HG03159 (cell line): ENCODE measurements at regions not wholly inside any gene's neighbourhood (a gene's known extent, or its start where the extent isn't known, plus 50 kb on each side); places are given as distances from the start of the nearest gene placed in this dataset.
A peak's percentile ranks its signal among the peaks of the same experiment; 100 is the strongest.

Experiments
- ATAC-seq: cut with Tn5 transposase; IDR thresholded peaks from one replicate; pipeline ENCODE4 v1.9.1; 2021; ENCODE audit warnings: mild to moderate bottlenecking, moderate library complexity; ENCODE audit not compliant: unreplicated experiment

DNA sequence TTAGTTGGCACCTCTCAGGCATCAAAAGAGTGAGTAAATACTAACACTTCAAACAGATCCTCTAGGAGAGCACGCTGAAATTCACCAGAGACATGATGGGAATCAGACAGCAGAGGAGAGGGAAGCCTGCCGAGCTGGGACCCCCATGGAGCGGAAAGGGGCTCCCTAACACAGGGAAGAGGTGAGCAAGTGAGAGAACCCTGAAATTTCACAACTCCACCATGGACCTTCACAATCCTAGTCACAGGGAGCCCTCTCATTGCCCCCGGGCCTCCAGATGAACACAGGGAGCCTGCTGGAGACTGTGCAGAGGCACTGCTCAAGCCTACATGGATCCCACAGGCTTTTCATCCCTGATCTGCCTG is 59.2 kb upstream of the ANTXRL start:
- no peak for ATAC-seq

DNA sequence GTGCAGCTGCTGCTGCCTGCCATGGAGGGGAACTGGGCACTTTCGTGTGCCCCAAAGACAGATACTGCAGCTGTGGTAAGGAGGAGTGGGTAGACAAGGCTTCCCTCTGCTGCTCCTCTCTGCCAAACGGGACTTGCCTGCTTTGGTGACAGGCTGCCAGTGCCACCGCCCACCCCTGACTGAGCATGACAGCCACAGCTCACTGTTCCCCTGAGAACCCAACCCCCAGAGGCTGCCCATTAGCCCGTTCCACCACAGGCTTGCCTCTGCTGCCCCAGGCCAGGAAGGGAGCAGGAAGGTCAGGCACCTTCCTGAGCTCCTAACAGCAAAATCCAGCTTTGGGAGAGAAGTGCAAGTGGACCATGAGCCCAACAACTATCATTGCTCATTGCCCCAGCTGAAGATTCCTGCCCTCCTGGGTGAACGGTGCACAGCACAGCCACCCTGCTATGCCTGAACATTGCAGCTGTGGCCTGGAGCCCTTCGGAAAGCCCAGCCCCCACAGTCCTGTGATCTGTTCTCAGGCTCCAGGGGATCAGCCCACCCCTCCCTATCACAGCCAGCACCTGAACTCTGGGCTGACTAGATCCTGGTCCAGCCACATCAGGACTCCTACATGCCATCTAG is 58.7 kb upstream of the ANTXRL start:
- no peak for ATAC-seq

DNA sequence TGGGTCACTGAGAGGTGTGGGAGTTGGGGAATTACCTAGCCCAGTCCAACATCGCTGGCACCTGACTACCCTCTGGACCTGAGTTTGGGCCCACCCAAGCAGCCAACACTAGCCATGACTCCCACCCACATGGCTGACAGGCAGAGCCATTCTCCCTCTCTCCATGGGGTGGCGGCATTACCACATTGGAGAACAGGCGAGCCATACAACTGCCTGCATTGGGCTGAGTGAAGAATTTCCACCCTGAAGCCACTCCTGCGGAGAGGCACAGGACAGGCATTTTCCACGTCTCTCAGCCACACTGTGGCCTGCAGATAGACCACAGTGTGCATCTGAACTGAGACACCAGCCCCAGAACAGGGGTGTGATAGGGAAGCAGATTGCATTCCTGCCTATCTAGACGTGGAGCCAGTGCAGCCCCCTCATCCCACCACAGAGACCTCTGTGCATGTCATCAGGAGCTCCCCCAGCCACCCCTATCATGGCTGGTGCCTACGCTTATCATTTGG is 58.2 kb upstream of the ANTXRL start:
- ATAC-seq: peak; percentile 71

DNA sequence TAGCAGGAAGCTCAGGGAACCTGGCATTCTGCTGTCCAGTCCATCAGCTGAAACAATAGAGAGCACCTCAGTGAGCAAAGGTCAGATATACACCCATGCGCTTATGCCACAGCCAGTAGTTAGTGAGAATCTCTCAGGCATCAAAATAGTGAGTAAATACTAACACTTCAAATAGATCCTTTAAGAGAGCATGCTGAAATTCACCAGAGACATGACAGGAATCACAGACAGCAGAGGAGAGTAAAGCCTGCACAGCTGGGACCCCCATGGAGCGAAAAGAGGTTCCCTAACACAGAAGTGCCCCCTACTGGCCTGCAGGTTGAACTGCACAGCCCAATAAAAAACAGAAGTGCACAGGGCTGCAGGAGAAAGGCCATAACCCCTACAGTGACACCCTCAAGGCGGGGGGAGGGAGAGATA is 57.6 kb upstream of the ANTXRL start:
- no peak for ATAC-seq

DNA sequence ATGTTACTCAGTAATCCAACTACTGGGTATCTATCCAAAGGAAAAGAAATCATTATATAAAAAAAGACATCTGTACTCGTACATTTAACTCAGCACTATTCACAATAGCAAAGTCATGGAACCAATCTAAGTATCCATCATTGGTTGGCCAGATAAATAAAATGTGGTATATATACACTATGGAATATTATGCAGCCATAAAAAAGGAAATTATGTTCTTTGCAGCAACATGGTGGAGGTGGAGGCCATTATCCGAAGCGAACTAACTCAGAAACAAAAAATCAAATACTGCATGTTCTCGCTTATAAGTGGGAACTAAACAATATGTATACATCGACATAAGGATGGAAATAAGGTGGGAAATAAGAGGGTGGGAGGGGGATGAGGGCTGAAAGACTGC is 56.2 kb upstream of the ANTXRL start:
- ATAC-seq: no peak

DNA sequence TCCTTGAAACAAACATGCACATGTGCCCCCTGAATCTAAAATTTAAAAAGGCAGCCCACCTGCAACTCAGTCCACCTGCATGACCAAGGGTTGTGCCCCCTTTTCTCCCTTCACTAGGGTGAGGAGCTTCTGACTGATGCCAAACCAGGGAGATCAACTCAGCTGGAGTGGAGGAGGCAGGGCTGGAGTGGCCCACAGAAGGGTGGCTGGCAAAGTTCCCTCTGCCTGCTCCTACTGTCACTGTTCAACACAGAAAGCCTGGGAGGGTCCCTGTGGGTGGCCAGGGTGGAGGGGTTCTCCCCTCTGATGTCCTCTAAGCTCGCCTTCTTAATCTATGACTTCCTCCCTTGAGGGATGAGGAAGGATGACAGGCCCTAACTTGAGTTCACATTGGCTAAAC is 55.7 kb upstream of the ANTXRL start:
- no peak for ATAC-seq

DNA sequence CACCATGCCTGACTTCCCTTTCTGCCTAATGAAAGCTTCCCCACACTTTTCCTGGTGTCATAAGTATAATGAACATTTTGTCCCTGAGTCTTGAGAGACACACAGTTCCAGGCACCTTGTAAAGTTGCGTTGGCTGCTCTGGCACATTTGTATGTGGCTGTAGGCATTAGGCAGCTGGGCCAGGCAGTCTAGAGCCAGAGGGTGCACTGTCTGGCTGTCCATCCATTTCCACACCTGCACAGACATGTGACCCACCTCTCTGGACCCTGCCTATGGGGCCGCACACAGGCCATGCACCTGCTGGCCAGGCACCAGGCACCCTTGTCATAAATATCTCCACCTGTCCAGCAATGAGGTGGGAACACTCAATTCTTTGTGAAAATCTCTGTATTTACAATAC is 54.7 kb upstream of the ANTXRL start:
- ATAC-seq: no peak

DNA sequence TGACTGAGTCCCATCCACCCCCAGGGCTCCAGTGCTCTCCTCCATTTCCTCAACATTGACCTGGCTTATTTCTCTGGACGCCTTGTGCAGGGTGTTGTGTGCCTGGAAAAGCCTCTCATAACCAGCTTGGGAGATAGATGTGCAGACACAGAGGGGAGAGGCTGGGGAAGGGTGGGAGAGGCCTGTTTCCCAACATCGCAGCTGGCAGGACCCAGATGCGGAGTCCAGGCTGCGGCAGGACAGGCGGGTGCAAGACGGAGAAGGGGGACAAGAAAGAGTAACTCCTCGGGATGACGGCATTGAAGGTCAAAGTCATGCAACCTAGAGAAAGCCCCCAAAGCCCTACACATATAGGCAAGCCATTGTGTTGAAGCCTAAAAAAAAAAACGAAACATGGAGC is 54.1 kb upstream of the ANTXRL start:
- no peak for ATAC-seq

DNA sequence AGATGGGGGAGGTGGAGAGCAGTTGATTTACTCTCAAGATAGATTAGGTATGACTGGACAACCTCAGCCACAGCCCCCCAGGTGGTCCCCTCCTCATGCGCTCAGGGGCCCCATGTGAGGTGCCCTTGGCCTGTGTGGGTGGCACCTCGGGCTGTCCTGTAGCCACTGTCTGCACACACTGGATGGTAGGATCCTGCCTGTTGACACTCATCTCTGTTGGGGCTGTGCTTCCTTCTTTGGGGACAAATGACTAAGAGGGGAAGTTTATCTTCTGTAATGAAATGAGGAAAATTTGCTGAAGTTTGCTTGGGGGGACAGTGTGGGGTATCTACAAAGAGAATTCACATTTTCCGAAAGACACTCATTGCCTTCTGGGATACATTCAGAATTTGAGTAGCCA is 53.6 kb upstream of the ANTXRL start:
- ATAC-seq: no peak

DNA sequence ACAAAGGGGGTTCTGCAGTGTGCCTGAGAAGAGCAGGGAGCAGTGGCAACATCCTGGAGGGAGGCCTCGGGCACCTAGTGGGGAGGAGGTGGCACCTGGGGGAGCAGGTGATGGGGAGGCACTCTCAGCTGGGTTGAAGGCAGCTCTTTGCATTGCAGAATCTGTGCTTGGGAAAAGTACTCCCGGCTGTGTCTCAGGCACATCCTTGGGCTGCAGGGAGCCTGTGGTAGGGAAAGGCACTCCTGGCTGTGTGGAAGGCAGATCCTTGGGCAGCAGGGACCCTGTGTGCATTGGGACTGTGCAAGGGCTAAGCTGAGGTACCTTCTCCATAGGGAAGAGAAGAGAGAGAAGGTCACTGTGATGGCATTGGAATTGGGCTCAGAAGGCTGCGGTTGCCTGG is 52.8 kb upstream of the ANTXRL start:
- ATAC-seq: no peak

DNA sequence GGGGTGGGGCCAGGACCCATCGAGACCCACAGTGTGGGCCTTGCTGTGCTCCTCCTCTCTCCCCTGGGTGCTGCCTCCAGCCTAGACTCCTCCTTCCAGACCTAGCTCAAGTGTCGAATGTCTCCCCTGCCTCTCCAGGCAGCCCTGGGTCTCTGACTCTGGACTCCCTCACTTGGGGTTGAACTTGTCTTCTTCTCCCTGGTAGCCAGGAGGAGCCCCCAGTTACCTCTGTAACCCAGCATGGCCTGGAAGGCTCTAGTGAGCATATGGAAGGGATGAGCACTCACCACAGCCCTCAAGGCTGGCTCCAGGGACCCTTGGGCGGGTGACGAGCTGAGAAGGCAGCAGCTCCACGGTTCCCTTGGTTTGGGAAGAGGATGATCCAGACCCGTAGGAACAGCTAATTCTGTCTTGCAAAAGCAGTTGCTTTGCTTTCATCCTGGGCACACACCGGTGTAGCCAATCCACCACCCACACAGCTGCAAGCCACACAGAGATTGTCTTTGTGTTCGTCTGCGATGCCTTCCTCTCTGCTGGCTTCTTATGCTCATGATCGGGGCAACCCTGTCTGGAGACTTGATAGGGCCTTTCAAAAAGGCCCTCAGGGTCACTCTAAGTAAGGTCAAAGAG is 52.3 kb upstream of the ANTXRL start:
- no peak for ATAC-seq

DNA sequence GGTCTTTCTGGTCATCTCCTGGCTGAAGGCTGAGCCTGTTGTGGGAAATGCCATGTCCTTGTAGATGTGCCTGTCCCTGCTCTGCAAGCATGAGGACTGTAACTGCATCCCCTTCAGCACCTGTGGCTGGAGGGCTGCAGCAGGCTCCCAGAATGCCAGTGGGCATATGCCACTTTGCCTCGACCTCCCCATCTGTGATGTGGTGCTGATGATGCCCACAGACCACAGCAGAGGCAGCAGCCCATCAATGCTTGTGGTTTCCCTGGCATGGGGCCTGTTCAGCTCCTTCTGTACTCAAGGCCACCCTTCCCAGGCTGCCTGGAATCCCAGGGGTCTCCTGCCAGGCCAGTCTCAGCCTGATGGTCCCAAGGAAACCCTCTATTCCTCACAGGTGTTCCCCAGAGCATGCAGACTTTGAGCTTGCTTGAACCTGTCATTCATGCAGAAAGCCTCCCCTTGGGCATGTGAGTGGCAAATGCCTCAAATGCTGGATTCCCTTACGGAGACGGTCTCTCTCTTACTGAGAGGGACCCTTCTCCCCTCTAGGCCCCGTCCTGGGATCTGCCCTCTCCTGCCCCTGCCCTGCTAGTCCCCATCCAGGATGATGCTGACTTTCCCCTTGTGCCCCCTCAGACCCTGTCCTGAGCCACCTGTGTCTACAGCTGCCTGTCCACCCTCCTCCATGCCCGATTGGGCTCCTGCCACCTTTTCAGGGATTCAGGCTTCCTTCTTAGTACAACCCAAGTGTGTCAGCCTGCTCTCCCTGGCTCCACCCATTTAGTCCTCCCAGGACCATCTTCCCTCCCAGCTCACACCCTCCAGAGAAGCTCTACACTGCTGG is 50.9 kb upstream of the ANTXRL start:
- ATAC-seq: no peak

DNA sequence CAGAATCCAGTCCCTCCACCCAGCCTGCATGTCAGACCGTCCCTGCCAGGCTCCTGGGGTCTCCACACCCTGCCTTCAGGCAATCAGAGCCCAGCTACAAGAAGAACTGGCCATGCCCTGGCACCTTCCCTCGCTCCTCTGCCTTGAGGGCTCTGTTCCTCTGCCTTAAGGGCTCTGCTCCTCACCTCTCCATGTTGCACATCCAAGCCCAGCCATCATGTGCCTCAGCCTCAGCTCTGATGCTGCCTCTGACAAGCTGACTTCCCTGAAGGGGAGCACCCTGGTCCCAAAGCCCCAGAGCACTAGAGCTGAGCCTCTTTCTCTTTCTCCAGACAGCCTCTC is 50.3 kb upstream of the ANTXRL start:
- no peak for ATAC-seq

DNA sequence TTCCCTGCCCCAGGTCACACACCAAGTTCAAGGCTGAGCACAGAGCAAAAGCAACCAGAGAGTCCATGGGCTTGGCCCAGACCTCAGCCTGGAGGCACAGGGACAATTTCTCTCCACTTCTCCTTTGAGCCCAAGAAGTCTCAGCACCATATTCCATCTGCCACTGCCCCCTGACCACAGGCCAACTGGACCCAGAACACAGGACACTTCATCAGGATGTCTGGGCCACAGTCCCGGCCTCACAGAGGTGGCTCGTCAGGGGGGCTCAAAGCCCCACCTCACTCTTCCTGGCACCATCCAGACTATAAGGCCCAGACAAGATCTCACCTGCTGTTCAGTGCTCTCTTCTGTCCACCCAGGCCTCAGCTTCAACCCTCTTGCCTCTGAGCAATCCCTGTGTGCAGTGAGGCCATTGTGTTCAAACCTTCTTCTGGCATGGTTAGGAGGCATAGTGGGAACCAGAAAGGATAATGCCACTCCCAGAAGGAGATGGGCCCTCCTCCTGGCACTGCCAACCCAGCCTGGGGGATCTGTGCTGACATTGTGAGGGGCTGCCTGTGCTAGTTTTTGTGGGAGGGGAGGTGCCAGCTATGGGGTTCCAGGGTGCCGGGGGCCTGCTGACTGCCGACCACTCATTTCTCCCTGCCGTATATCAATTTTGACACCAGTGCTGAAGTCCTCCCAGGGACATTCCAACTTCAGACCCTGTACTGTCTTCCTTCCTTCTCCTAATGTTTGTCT is 49.7 kb upstream of the ANTXRL start:
- no peak for ATAC-seq
